H9 (cell line): ENCODE measurements at regions not wholly inside any gene's neighbourhood (a gene's known extent, or its start where the extent isn't known, plus 50 kb on each side); places are given as distances from the start of the nearest gene placed in this dataset.

Experiments used
- DNase-seq: peaks from one replicate; pipeline ENCODE4 v3.0.0-alpha.2; 2017
- H2AFZ ChIP-seq: one replicate; pipeline ENCODE4 v1.6.1; 2013; ENCODE audit warnings: mild to moderate bottlenecking, low read length, control low read depth, moderate library complexity
- H2AK5ac ChIP-seq: 2 replicates; pipeline ENCODE4 v1.6.1; 2013; ENCODE audit warnings: low read length, control low read depth, mixed read lengths; ENCODE audit not compliant: insufficient read length
- H2BK120ac ChIP-seq: one replicate; pipeline ENCODE4 v1.6.1; 2013; ENCODE audit warnings: low read depth, mild to moderate bottlenecking, low read length, control low read depth, inconsistent platforms; ENCODE audit not compliant: poor library complexity, severe bottlenecking
- H2BK12ac ChIP-seq: 2 replicates; pipeline ENCODE4 v1.6.1; 2013; ENCODE audit warnings: low read length, control low read depth, mixed read lengths, low read depth; ENCODE audit not compliant: insufficient read length
- H2BK15ac ChIP-seq: 2 replicates; pipeline ENCODE4 v1.6.1; 2013; ENCODE audit warnings: low read depth, low read length, control low read depth
- H2BK20ac ChIP-seq: one replicate; pipeline ENCODE4 v1.6.1; 2013; ENCODE audit warnings: low read depth, mild to moderate bottlenecking, low read length, control low read depth, inconsistent platforms; ENCODE audit not compliant: poor library complexity, severe bottlenecking
- H2BK5ac ChIP-seq: 2 replicates; pipeline ENCODE4 v1.6.1; 2013; ENCODE audit warnings: low read length, control low read depth, mixed read lengths; ENCODE audit not compliant: insufficient read length
- H3K14ac ChIP-seq: 2 replicates; pipeline ENCODE4 v1.6.1; 2013; ENCODE audit warnings: low read length, control low read depth; ENCODE audit not compliant: insufficient read depth
- H3K18ac ChIP-seq: 2 replicates; pipeline ENCODE4 v1.6.1; 2013; ENCODE audit warnings: low read depth, mild to moderate bottlenecking, mixed read lengths, low read length, control low read depth; ENCODE audit not compliant: insufficient read length
- H3K23ac ChIP-seq: 2 replicates; pipeline ENCODE4 v1.6.1; 2013; ENCODE audit warnings: low read length, control low read depth, mixed read lengths, low read depth; ENCODE audit not compliant: insufficient read length
- H3K23me2 ChIP-seq: 2 replicates; pipeline ENCODE4 v1.6.1; 2013; ENCODE audit warnings: low read depth, mild to moderate bottlenecking, mixed read lengths, low read length, control low read depth; ENCODE audit not compliant: insufficient read length, poor library complexity, severe bottlenecking
- H3K27ac ChIP-seq: 2 replicates; pipeline ENCODE4 v1.5.1; 2013; ENCODE audit warnings: low read length, control low read depth, mixed read lengths, low read depth; ENCODE audit not compliant: insufficient read length
- H3K27me3 ChIP-seq: 2 replicates; pipeline ENCODE4 v1.6.1; 2013; ENCODE audit warnings: low read length, control low read depth, inconsistent platforms; ENCODE audit not compliant: insufficient read depth
- H3K4ac ChIP-seq: 2 replicates; pipeline ENCODE4 v1.6.1; 2013; ENCODE audit warnings: low read depth, mild to moderate bottlenecking, control low read depth, inconsistent platforms, low read length, moderate library complexity
- H3K4me1 ChIP-seq: 2 replicates; pipeline ENCODE4 v1.6.1; 2013; ENCODE audit warnings: low read length, control low read depth, inconsistent platforms; ENCODE audit not compliant: insufficient read depth
- H3K4me2 ChIP-seq: 2 replicates; pipeline ENCODE4 v1.6.1; 2013; ENCODE audit warnings: low read length, control low read depth, mixed read lengths; ENCODE audit not compliant: insufficient read length, insufficient read depth
- H3K56ac ChIP-seq: 2 replicates; pipeline ENCODE4 v1.6.1; 2013; ENCODE audit warnings: low read depth, mild to moderate bottlenecking, mixed read lengths, low read length, control low read depth; ENCODE audit not compliant: insufficient read length
- H3K79me1 ChIP-seq: 2 replicates; pipeline ENCODE4 v1.6.1; 2013; ENCODE audit warnings: low read depth, mild to moderate bottlenecking, moderate library complexity, low read length, control low read depth, inconsistent platforms; ENCODE audit not compliant: insufficient read depth, poor library complexity, severe bottlenecking
- H3K79me2 ChIP-seq: 2 replicates; pipeline ENCODE4 v1.6.1; 2013; ENCODE audit warnings: low read length, control low read depth, inconsistent platforms; ENCODE audit not compliant: insufficient read depth
- H3K9ac ChIP-seq: 2 replicates; pipeline ENCODE4 v1.6.1; 2013; ENCODE audit warnings: low read length, control low read depth, mixed read lengths; ENCODE audit not compliant: insufficient read length; ENCODE audit errors: extremely low read depth
- H3K9me3 ChIP-seq: one replicate; pipeline ENCODE4 v1.6.1; 2013; ENCODE audit warnings: low read depth, low read length, inconsistent platforms; ENCODE audit not compliant: control insufficient read depth
- H3T11ph ChIP-seq: one replicate; pipeline ENCODE4 v1.6.1; 2013; ENCODE audit warnings: mild to moderate bottlenecking, low read length, control low read depth, inconsistent platforms
- H4K20me1 ChIP-seq: one replicate; pipeline ENCODE4 v1.6.1; 2013; ENCODE audit not compliant: control insufficient read depth, insufficient read length, insufficient read depth
- H4K5ac ChIP-seq: 2 replicates; pipeline ENCODE4 v1.6.1; 2013; ENCODE audit warnings: low read depth, mild to moderate bottlenecking, mixed read lengths, low read length, control low read depth; ENCODE audit not compliant: insufficient read length
- H4K8ac ChIP-seq: replicated peaks from 2 replicates; pipeline ENCODE4 v1.6.1; 2013; ENCODE audit warnings: low read length, control low read depth, mixed read lengths, low read depth; ENCODE audit not compliant: insufficient read length
- H4K91ac ChIP-seq: 2 replicates; pipeline ENCODE4 v1.6.1; 2013; ENCODE audit warnings: low read depth, mild to moderate bottlenecking, moderate library complexity, mixed read lengths, low read length, control low read depth; ENCODE audit not compliant: insufficient read length
- H3K27ac Mint-ChIP-seq, 3 experiments: 2 replicates in 2 of 3; 3 replicates in 1 of 3; pipeline ENCODE4 v1.8.0; 2020 to 2021; ENCODE audit warnings: mixed read lengths in 3 of 3, mild to moderate bottlenecking in 1 of 3, moderate library complexity in 1 of 3
- H3K27me3 Mint-ChIP-seq: 2 replicates; pipeline ENCODE4 v1.8.0; 2021; ENCODE audit warnings: low read depth, mild to moderate bottlenecking, moderate library complexity, mixed read lengths
- H3K36me3 Mint-ChIP-seq, 3 experiments: 2 replicates in 2 of 3; 3 replicates in 1 of 3; pipeline ENCODE4 v1.8.0; 2020 to 2021; ENCODE audit warnings: low read depth in 3 of 3, mixed read lengths in 3 of 3; ENCODE audit not compliant: insufficient read depth in 1 of 3
- H3K4me1 Mint-ChIP-seq, 2 experiments: 2 replicates each; pipeline ENCODE4 v1.8.0; 2020; ENCODE audit warnings: mixed read lengths in 2 of 2
- H3K4me3 Mint-ChIP-seq, 2 experiments: 2 replicates in 1 of 2; 3 replicates in 1 of 2; pipeline ENCODE4 v1.8.0; 2020 to 2021; ENCODE audit warnings: mild to moderate bottlenecking in 2 of 2, mixed read lengths in 2 of 2, moderate library complexity in 1 of 2
- H3K9me3 Mint-ChIP-seq, 2 experiments: 2 replicates in 1 of 2; 3 replicates in 1 of 2; pipeline ENCODE4 v1.8.0; 2020; ENCODE audit warnings: mild to moderate bottlenecking in 2 of 2, mixed read lengths in 2 of 2, moderate library complexity in 1 of 2
- WGBS: extraction: QIAGEN DNeasy Blood & Tissue Kit; methylation state at CpG from one replicate; pipeline ENCODE4 v1.1.7; 2013; ENCODE audit warnings: missing lambda C conversion rate, low lambda C conversion rate, mixed read lengths; ENCODE audit not compliant: insufficient read length; ENCODE audit errors: extremely low coverage; 5-methylcytosine and 5-hydroxymethylcytosine counted together
- TF ChIP-seq, protein P1 (sequence below): fragments of 200-600 bp; sonication (generic); conservative IDR thresholded peaks from 3 replicates; pipeline ENCODE4 v1.8.0; 2021; ENCODE audit warnings: antibody characterized with exemption, mild to moderate bottlenecking

DNA sequence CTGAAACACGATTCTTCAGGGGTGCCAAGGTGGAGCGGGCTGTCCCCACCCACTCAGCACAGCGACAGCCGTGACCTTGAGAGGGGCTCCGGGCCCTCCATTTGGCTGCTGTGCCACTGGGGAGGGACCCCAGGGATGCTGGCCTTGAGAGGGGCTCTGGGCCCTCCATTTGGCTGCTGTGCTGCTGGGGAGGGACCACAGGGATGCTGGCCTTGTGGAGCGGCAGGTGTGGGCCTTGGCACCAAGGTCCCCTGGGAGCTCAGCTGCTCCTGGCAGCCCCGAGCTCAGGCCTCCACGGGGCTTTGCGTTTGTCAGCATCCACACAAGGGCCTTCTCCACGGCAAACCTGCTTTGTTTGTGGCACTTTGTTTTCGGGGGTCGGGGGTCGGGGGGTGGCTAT, 137.6 kb upstream of the LPCAT1 start:
- Histone ChIP-seq H2BK120ac (no peak overlapping the region), H3K18ac (no peak overlapping the region), H2AK5ac (no peak overlapping the region), H3K4ac (no peak overlapping the region), H3K14ac (no peak overlapping the region), H3K27me3 (no peaks in the 10 kb centered on the region; the same call in 1 of the 2 replicates), H3K79me1 (no peaks in the 10 kb centered on the region), H3K27ac (no peak overlapping the region), H2BK12ac (no peak overlapping the region), H4K91ac (no peak overlapping the region), H3K9ac (no peak overlapping the region), H2BK20ac (no peak overlapping the region), H2AFZ (no peak overlapping the region), H3K9me3 (no peaks in the 10 kb centered on the region), H4K8ac (no peak overlapping the region), H3K79me2 (no peaks in the 10 kb centered on the region), H3K23me2 (no peaks in the 10 kb centered on the region), H2BK15ac (no peak overlapping the region), H3K4me2 (no peak overlapping the region), H3K4me1 (no peaks in the 10 kb centered on the region), H3T11ph (no peak overlapping the region), H3K56ac (no peak overlapping the region), H3K23ac (no peak overlapping the region), H4K5ac (no peak overlapping the region), H4K20me1 (no peaks in the 10 kb centered on the region), H2BK5ac (no peak overlapping the region)
- Mint-ChIP-seq H3K27ac (no peak overlapping the region), H3K4me3 (no peak overlapping the region), H3K9me3 (peaks cover 0 to 7% of the 10 kb centered on the region in 2 experiments; a peak in 3 of 5 replicates), H3K27me3 (peaks cover 42% of the 10 kb centered on the region), H3K36me3 (no peaks in the 10 kb centered on the region; a peak in 1 of 7 replicates), H3K4me1 (peaks cover 0 to 7% of the 10 kb centered on the region in 2 experiments; a peak in 2 of 4 replicates)
- DNase-seq = no peak
- TF ChIP-seq, protein P1, sequence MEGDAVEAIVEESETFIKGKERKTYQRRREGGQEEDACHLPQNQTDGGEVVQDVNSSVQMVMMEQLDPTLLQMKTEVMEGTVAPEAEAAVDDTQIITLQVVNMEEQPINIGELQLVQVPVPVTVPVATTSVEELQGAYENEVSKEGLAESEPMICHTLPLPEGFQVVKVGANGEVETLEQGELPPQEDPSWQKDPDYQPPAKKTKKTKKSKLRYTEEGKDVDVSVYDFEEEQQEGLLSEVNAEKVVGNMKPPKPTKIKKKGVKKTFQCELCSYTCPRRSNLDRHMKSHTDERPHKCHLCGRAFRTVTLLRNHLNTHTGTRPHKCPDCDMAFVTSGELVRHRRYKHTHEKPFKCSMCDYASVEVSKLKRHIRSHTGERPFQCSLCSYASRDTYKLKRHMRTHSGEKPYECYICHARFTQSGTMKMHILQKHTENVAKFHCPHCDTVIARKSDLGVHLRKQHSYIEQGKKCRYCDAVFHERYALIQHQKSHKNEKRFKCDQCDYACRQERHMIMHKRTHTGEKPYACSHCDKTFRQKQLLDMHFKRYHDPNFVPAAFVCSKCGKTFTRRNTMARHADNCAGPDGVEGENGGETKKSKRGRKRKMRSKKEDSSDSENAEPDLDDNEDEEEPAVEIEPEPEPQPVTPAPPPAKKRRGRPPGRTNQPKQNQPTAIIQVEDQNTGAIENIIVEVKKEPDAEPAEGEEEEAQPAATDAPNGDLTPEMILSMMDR = no peak
- WGBS = no CpG with 5 or more reads among the region's 13 CpGs
